Ishikawa (cell line): ENCODE measurements at regions not wholly inside any gene's neighbourhood (a gene's known extent, or its start where the extent isn't known, plus 50 kb on each side); places are given as distances from the start of the nearest gene placed in this dataset.

Experiments used
- CEBPB ChIP-seq: IDR thresholded peaks from 2 replicates; pipeline ENCODE4 v1.6.1; 2012
- EP300 ChIP-seq: IDR thresholded peaks from 2 replicates; pipeline ENCODE4 v1.6.1; 2012; ENCODE audit warnings: borderline replicate concordance
- NFIC ChIP-seq: IDR thresholded peaks from 2 replicates; pipeline ENCODE4 v1.6.1; 2012
- REST ChIP-seq: IDR thresholded peaks from 2 replicates; pipeline ENCODE4 v1.6.1; 2012; ENCODE audit warnings: low read depth, mild to moderate bottlenecking
- TCF12 ChIP-seq: IDR thresholded peaks from 2 replicates; pipeline ENCODE4 v1.6.1; 2012; ENCODE audit warnings: low read depth

DNA sequence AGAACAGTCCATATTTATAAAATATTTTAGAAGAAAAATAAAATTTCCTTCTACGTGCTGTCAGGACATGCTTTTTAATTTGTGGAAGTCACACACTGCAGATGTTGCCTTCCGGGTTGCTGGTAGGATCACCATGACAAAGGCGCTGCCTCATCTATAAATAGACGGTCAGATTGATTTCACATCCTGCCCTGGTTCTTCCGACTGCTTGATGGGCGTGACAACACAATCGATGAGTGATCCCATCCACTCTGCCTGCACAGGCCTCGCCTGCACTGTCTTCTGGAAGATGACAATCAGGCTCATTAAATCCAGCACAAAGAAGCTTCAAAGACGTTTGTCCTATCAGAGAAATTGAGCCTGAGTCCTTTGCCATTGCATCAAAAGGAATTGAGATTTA, 318.9 kb upstream of the TRIB2 start:
- no peak for TF ChIP-seq EP300
- no peak for TF ChIP-seq NFIC
- TF ChIP-seq CEBPB = no peak
- TF ChIP-seq TCF12 = no peak
- TF ChIP-seq REST = no peak
